ENCODE measurements at regions not wholly inside any gene's neighbourhood (a gene's known extent, or its start where the extent isn't known, plus 50 kb on each side); places are given as distances from the start of the nearest gene placed in this dataset.

DNA sequence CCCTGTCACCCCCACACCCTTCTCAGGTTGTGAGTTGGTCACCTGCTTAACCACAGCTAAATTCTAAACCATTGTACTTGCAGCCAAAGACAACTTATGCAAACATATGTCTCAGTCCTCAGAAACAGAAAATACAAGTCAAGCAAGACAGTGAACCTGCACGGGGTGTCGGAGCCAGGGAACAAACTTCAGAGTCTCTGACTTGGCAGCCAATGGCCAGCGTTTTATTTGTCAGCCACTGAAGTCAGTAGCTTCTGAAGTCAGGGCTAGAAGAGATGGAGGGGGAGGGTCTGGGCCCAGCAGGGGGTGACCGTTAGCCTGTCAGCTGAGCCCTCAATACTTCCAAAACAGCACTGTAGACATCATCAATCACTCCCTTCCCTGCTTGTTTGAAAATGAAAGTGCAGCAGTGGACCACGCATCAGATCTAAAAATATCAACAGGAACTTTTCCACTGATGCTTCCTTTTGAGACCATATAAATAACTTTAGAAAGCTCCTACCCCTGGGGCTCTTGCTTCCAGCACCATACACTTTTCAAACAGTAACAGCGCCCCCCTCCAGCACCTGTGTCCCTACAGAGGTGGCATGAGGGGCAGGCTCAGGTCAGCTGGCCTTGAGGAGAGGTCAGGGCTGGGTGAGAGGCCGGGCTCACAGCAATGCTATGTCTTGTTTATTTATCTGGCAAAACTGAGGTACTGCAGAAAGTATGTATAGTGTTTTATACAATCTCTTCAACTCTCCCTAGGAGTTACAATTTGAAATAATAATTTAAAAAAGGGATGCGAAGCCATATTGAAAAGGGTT, 142.5 kb downstream of the ACER2 start:
- H3K36me3 ChIP-seq (replicated peaks): no peaks in the 10 kb centered on the region
- no peak overlapping the region for H3K27ac ChIP-seq
- no peak overlapping the region for H3K4me3 ChIP-seq (ENCODE audit: low read depth, low read length)
- TF ChIP-seq, protein P1, sequence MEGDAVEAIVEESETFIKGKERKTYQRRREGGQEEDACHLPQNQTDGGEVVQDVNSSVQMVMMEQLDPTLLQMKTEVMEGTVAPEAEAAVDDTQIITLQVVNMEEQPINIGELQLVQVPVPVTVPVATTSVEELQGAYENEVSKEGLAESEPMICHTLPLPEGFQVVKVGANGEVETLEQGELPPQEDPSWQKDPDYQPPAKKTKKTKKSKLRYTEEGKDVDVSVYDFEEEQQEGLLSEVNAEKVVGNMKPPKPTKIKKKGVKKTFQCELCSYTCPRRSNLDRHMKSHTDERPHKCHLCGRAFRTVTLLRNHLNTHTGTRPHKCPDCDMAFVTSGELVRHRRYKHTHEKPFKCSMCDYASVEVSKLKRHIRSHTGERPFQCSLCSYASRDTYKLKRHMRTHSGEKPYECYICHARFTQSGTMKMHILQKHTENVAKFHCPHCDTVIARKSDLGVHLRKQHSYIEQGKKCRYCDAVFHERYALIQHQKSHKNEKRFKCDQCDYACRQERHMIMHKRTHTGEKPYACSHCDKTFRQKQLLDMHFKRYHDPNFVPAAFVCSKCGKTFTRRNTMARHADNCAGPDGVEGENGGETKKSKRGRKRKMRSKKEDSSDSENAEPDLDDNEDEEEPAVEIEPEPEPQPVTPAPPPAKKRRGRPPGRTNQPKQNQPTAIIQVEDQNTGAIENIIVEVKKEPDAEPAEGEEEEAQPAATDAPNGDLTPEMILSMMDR (IDR thresholded peaks at IDR 0.05; ENCODE audit: low read depth, low read length, missing control alignments): no peak
- no peak for DNase-seq
- in situ Hi-C loops (cut with HindIII; ENCODE audit: low pct_ligation_motif_present, low sequenced_read_pairs): no loop called here
- no peaks in the 10 kb centered on the region for H3K27me3 ChIP-seq (replicated peaks)

GRCh38 chr9:19550009-19550408, 141.2 kb downstream of the ACER2 start:
- no peak overlapping the region for H3K27ac ChIP-seq
- TF ChIP-seq, protein P1 (IDR thresholded peaks at IDR 0.05; ENCODE audit: low read depth, low read length, missing control alignments): no peak
- no peak for DNase-seq
- in situ Hi-C loops (cut with HindIII; ENCODE audit: low pct_ligation_motif_present, low sequenced_read_pairs): no loop called here
- H3K27me3 ChIP-seq (replicated peaks): no peaks in the 10 kb centered on the region
- no peak overlapping the region for H3K4me3 ChIP-seq (ENCODE audit: low read depth, low read length)
- no peaks in the 10 kb centered on the region for H3K36me3 ChIP-seq (replicated peaks)

- Histone ChIP-seq H3K4me3 (ENCODE audit: low read depth, low read length) (no peak overlapping the region), H3K36me3 (replicated peaks) (no peaks in the 10 kb centered on the region), H3K27ac (no peak overlapping the region), H3K27me3 (replicated peaks) (no peaks in the 10 kb centered on the region)
- TF ChIP-seq, protein P1 (IDR thresholded peaks at IDR 0.05; ENCODE audit: low read depth, low read length, missing control alignments): no peak
- in situ Hi-C loops (cut with HindIII; ENCODE audit: low pct_ligation_motif_present, low sequenced_read_pairs): no loop called here
- peak; percentile 50 for DNase-seq
These were observed 124.6 kb downstream of the ACER2 start for GRCh38 chr9:19533373-19533772.

DNA sequence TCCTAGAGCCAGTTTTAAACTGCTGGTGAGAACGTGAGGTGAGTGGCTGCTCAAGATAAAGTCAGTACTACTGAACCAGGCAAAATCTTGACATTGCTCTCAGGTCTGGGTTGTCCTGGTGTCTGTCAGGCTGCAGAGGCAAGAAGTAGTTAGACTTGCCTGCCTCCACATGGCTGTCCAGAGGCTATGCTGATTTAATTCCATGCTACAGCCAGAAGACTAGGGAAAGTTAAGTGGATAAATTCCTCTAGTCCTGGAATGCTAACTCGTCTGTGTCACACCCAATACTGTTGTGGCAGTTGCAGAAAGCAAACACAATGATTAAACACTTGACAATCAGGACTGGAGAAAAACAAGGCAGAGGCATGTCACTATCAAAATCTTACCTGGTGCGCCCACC, 118.9 kb downstream of the ACER2 start:
- no peak for DNase-seq
- in situ Hi-C loops (cut with HindIII; ENCODE audit: low pct_ligation_motif_present, low sequenced_read_pairs): no loop called here

DNA sequence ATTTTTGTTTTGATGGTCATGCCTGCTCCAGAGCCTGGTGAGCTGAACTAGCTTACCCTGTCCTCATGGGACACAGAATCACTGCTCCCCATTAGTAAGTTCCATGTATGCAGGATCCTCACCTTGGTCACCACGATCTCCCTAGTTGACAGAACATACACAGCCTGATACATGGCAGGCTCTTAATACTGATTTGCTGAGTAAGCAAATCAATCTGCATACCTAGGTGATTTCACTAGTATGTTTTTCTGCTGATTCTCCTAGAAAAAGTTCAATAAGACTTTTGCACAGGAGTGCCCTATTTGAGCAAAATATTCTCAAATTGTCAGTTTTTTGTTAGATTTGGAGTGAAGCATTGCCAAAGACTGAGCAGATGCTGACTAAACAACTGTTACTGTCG, 113.7 kb downstream of the ACER2 start:
- TF ChIP-seq, protein P1 (IDR thresholded peaks at IDR 0.05; ENCODE audit: low read depth, low read length, missing control alignments): no peak
- Histone ChIP-seq H3K27me3 (replicated peaks) (no peaks in the 10 kb centered on the region), H3K27ac (no peak overlapping the region), H3K36me3 (replicated peaks) (no peaks in the 10 kb centered on the region), H3K4me3 (ENCODE audit: low read depth, low read length) (no peak overlapping the region)
- in situ Hi-C loops (cut with HindIII; ENCODE audit: low pct_ligation_motif_present, low sequenced_read_pairs): no loop called here
- DNase-seq: no peak

More for the DNA sequence above, 118.9 kb downstream of the ACER2 start:
- Histone ChIP-seq H3K36me3 (replicated peaks) (no peaks in the 10 kb centered on the region), H3K27me3 (replicated peaks) (no peaks in the 10 kb centered on the region), H3K4me3 (ENCODE audit: low read depth, low read length) (no peak overlapping the region), H3K27ac (no peak overlapping the region)
- TF ChIP-seq, protein P1 (IDR thresholded peaks at IDR 0.05; ENCODE audit: low read depth, low read length, missing control alignments): no peak

DNA sequence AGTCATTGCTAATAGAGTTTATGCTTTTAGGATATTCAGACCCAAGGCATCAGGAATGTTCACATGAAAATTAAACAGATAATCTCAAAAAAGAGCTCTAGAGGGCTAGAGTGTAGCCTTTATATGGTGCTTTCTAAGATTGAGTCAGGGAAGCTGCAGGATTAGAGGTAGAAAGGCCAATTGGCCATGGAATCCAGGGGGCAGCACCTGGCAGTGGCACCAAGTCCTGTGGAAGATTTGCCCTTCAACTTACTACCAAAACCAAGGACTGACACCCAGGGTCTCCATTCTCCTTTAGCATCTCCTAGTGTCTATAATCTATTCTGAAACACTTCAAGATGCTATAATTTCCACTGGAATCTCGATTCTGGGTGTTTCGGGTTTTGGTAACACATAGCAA, 112.4 kb downstream of the ACER2 start:
- Histone ChIP-seq H3K36me3 (replicated peaks) (no peaks in the 10 kb centered on the region), H3K27ac (no peak overlapping the region), H3K27me3 (replicated peaks) (no peaks in the 10 kb centered on the region), H3K4me3 (ENCODE audit: low read depth, low read length) (no peak overlapping the region)
- in situ Hi-C loops (cut with HindIII; ENCODE audit: low pct_ligation_motif_present, low sequenced_read_pairs): no loop called here
- TF ChIP-seq, protein P1 (IDR thresholded peaks at IDR 0.05; ENCODE audit: low read depth, low read length, missing control alignments): no peak
- no peak for DNase-seq

Measured in brain microvascular endothelial cell (primary cell).